Panc1 (cell line): ENCODE measurements at regions not wholly inside any gene's neighbourhood (a gene's known extent, or its start where the extent isn't known, plus 50 kb on each side); places are given as distances from the start of the nearest gene placed in this dataset.

Experiments
- CTCF ChIP-seq: fragments of 450-650 bp; IDR thresholded peaks from 2 replicates; pipeline ENCODE4 v1.5.1; 2017; ENCODE audit warnings: mild to moderate bottlenecking
- POLR2AphosphoS5 ChIP-seq: IDR thresholded peaks from 2 replicates; pipeline ENCODE4 v1.6.1; 2012; ENCODE audit warnings: mild to moderate bottlenecking, low read depth, low read length, moderate library complexity
- REST ChIP-seq, 2 experiments: IDR thresholded peaks; 2 replicates each; pipeline ENCODE4 v1.6.1; 2011 to 2012; ENCODE audit warnings: low read depth in 2 of 2, control low read depth in 1 of 2, low read length in 1 of 2, mild to moderate bottlenecking in 1 of 2, moderate library complexity in 1 of 2; ENCODE audit not compliant: insufficient read depth in 1 of 2
- SIN3A ChIP-seq: IDR thresholded peaks from 2 replicates; pipeline ENCODE4 v1.6.1; 2012; ENCODE audit warnings: low read depth, mild to moderate bottlenecking, low read length, moderate library complexity, borderline replicate concordance; ENCODE audit not compliant: insufficient read depth
- TCF7L2 ChIP-seq: IDR thresholded peaks from 2 replicates; pipeline ENCODE4 v1.6.1; 2011; ENCODE audit warnings: mild to moderate bottlenecking, low read depth, low read length, inconsistent platforms

- TF ChIP-seq CTCF (no peak), REST (IDR thresholded peaks at IDR 0.05; ENCODE audit: insufficient read depth in 1 of 2, low read depth in 2 of 2, low read length in 1 of 2) (no peak), SIN3A (no peak), POLR2AphosphoS5 (no peak), TCF7L2 (no peak)
These were observed 123.9 kb upstream of the SASH1 start for GRCh38 chr6:148218542-148219258.
